ENCODE measurements at regions not wholly inside any gene's neighbourhood (a gene's known extent, or its start where the extent isn't known, plus 50 kb on each side); places are given as distances from the start of the nearest gene placed in this dataset.

GRCh38 chr2:14136030-14136429 is 496.5 kb upstream of the LRATD1 start:
- no peak for DNase-seq (ENCODE audit: low read depth, low spot score)

GRCh38 chr2:14137643-14138042 is 494.9 kb upstream of the LRATD1 start:
- no peak for DNase-seq (ENCODE audit: low read depth, low spot score)

GRCh38 chr2:14140009-14140550 is 492.4 kb upstream of the LRATD1 start:
- DNase-seq (ENCODE audit: low read depth, low spot score): no peak

DNA sequence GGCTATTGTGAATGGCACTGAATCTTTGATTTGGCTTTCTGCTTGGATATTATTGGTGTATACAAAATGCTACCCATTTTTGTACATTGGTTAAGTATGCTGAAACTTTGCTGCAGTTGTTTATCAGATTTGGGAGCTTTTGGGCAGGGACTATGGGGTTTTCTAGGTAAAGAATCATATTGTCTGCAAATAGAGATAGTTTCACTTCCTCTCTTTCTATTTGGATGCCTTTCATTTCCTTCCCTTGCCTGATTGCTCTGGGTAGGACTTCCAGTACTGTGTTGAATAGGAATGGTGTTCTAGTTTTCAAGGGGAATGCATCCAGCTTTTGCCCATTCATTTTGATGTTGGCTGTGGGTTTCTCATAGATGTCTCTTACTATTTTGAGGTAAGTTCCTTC is 489.1 kb upstream of the LRATD1 start:
- DNase-seq (ENCODE audit: low read depth, low spot score): no peak

- no peak for DNase-seq (ENCODE audit: low read depth, low spot score)
These were observed 484.3 kb upstream of the LRATD1 start for GRCh38 chr2:14148216-14148615.

- no peak for DNase-seq (ENCODE audit: low read depth, low spot score)
These were observed 474.7 kb upstream of the LRATD1 start for GRCh38 chr2:14157816-14158215.

GRCh38 chr2:14180333-14180732 is 452.2 kb upstream of the LRATD1 start:
- no peak for DNase-seq (ENCODE audit: low read depth, low spot score)

- no peak for DNase-seq (ENCODE audit: low read depth, low spot score)
These were observed 450.1 kb upstream of the LRATD1 start for GRCh38 chr2:14182227-14182946.

- no peak for DNase-seq (ENCODE audit: low read depth, low spot score)
These were observed 446.6 kb upstream of the LRATD1 start for GRCh38 chr2:14185906-14186305.

DNA sequence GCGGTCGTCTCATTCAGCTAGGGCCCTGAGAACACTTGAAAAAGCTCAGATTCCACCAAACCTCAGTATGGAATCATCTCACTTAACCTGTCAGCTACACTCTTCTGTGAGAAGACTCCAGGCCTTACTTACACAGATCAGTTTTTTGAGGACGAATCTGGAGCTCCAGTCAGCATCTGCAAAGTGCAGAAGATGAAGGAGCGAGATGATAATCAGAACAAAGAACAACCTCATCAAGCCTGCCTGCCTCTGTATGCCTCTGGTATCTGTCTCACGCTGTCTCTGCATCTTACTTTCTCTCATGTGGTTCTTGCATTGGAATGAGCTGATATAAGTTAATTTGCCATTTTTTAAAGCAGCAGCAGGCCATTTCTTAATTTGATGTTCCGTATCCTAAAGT is 444.1 kb upstream of the LRATD1 start:
- no peak for DNase-seq (ENCODE audit: low read depth, low spot score)

DNA sequence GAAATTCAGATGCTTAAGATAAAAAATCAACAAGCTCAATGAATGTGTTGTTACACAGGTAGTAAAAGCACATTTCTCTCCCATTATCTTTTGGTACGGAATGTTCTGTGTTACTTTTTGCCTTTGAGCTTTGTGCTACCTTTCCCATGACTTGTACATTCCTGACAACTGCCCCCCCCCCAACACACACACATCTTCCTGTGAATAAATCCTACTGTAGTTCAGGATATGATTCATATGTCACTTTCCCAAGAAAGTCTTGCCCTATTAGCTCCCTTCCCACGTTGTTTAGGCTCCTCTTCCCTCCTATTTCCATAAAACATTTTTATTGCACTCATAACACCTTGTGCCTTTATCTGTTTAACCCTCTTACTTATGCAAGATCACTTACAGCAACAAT is 442.6 kb upstream of the LRATD1 start:
- no peak for DNase-seq (ENCODE audit: low read depth, low spot score)

DNA sequence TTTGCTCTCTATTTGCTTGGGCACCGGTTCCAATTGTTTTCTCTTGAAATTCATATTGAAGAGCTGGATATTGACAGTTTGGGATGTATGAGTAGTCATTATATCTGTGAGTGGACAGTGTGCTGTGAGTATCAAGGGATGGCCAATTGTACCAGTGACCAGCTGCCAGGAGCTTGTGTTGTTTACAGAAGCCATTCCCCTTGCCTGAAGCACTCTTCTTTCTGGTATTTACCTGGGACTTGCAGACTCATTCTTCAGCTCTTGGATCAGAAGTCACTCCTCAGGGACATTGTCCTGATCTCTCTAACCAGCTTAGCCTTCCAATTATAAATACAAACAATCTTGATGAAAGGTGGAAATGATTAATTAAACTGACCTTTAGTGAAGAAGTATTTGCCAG is 438.3 kb upstream of the LRATD1 start:
- DNase-seq (ENCODE audit: low read depth, low spot score): no peak

GRCh38 chr2:14197293-14197692 is 435.2 kb upstream of the LRATD1 start:
- DNase-seq (ENCODE audit: low read depth, low spot score): no peak

GRCh38 chr2:14199040-14199439 is 433.5 kb upstream of the LRATD1 start:
- no peak for DNase-seq (ENCODE audit: low read depth, low spot score)

GRCh38 chr2:14219306-14219705 is 413.2 kb upstream of the LRATD1 start:
- no peak for DNase-seq (ENCODE audit: low read depth, low spot score)

GRCh38 chr2:14220101-14220500 is 412.4 kb upstream of the LRATD1 start:
- DNase-seq (ENCODE audit: low read depth, low spot score): no peak

DNA sequence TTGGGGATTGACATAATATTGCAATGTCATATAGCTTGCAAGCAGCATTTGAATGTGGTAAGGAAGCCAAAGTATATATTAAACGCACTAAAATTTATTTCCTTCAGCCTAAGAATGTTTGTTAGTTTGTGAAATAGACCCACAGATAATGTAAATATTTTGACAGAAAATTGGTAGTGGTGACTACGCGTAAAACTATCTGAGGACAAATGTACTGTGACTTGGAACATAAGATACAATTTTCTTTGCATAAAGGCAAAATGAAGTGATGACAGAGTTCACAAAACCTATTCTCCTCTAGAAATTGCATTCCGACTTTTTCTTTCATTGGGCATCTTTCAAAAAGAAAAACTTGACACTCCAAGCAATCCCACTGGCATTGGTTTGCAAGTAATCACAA is 411.1 kb upstream of the LRATD1 start:
- no peak for DNase-seq (ENCODE audit: low read depth, low spot score)

- no peak for DNase-seq (ENCODE audit: low read depth, low spot score)
These were observed 408.9 kb upstream of the LRATD1 start for GRCh38 chr2:14223576-14223975.

DNA sequence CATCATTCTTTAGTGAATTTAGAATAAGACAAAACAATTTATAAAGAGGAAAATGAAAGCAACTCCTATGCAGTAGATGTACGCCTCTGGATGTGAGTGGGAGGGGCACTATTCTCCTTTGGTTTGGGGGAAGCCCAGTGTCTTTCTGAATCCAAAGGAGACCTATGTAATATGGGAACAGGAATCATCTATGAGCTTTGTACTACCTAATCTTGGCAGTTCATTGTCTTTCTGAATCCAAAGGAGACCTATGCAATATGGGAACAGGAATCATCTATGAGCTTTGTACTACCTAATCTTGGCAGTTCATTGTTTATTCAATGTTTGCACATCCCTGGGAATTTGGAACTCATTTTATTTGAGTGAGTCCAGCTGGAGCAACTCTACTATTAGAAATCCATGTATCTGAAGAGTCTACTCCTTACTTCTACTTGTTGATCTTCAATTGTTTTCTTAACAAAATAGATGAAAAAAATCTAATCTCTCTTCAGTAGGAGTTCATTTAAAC is 401.1 kb upstream of the LRATD1 start:
- DNase-seq (ENCODE audit: low read depth, low spot score): no peak

DNA sequence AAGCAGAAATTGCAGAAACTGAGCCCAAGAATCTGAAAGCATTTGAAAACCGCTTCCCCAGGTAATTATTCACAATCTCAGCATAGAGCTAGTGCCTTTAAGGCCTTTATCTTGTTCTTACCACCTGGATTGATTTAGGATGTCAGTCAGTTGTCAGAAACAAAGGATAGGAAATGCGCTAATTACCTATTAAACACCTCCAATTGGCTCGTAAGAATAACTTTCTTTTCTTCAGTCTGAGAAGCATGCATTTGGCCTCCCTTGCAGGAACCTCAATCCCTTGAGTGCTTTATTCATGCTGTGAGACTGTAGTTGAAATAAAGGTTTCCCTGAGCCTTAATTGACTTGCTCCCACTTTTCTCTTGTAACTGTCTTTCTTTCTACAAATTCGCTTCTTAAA is 400.3 kb upstream of the LRATD1 start:
- DNase-seq (ENCODE audit: low read depth, low spot score): no peak

GRCh38 chr2:14234911-14235310 is 397.6 kb upstream of the LRATD1 start:
- DNase-seq (ENCODE audit: low read depth, low spot score): no peak

GRCh38 chr2:14235667-14236066 is 396.9 kb upstream of the LRATD1 start:
- no peak for DNase-seq (ENCODE audit: low read depth, low spot score)

- DNase-seq (ENCODE audit: low read depth, low spot score): no peak
These were observed 394.6 kb upstream of the LRATD1 start for GRCh38 chr2:14237902-14238301.

GRCh38 chr2:14239605-14240004 is 392.9 kb upstream of the LRATD1 start:
- DNase-seq (ENCODE audit: low read depth, low spot score): no peak

Measured in activated CD4-positive, CD25-positive, alpha-beta regulatory T cell treated with anti-CD3 and anti-CD28 coated beads, Interleukin-2, amount 50 U/mL, for 16 hours (primary cell).